ENCODE measurements at regions not wholly inside any gene's neighbourhood (a gene's known extent, or its start where the extent isn't known, plus 50 kb on each side); places are given as distances from the start of the nearest gene placed in this dataset.

DNA sequence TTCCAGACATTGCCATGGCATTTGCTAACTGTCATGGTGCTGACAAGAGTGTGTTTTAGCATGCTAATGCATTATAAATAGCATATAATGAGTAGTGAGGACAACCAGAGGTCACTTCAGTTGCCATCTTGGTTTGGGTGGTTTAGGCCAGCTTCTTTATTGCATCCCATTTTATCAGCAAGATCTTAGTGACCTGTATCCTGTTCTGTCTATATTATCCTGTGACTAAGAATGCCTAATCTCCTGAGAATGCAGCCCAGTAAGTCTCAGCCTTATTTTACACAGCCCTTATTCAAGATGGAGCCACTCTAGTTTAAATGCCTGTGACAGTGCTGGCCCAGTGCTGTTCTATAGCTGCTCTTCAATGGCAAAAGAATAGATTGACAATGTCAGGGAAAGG is 781.0 kb upstream of the ADGRB3 start:
- TF ChIP-seq ZNF501 (tag by site-specific recombination; IDR thresholded peaks at IDR 0.05) (no peak), ZNF510 (tag by site-specific recombination; IDR thresholded peaks at IDR 0.05; ENCODE audit: insufficient replicate concordance) (no peak)

Data from HEK293 (cell line).